HepG2 (cell line): ENCODE measurements at regions not wholly inside any gene's neighbourhood (a gene's known extent, or its start where the extent isn't known, plus 50 kb on each side); places are given as distances from the start of the nearest gene placed in this dataset.

Experiments used
- ASH2L ChIP-seq: fragments of 300-600, 200-600 bp; sonication (generic); IDR thresholded peaks from 2 replicates; pipeline ENCODE4 v1.7.0; 2017; ENCODE audit warnings: low read depth, mild to moderate bottlenecking, moderate library complexity, mixed read lengths, low read length; ENCODE audit not compliant: insufficient read length
- ZFP41 ChIP-seq: sonication (generic); formaldehyde crosslinking; IDR thresholded peaks from 2 replicates; pipeline ENCODE4 v1.4.0; 2020; ENCODE audit warnings: mild to moderate bottlenecking, missing genetic modification reagents, borderline replicate concordance
- ZNF747 ChIP-seq: sonication (generic); formaldehyde crosslinking; IDR thresholded peaks from 2 replicates; pipeline ENCODE4 v1.8.1; 2023; ENCODE audit warnings: missing genetic modification reagents, mild to moderate bottlenecking, borderline replicate concordance
- TF ChIP-seq, protein P1 (sequence below): sonication (generic); formaldehyde crosslinking; IDR thresholded peaks from 2 replicates; pipeline ENCODE4 v1.4.0; 2020; ENCODE audit warnings: mild to moderate bottlenecking, missing genetic modification reagents
- TF ChIP-seq, protein P2 (sequence below): fragments of 450-650 bp; IDR thresholded peaks from 2 replicates; pipeline ENCODE4 v1.6.1; 2016
- TF ChIP-seq, protein P3 (sequence below): sonication (generic); formaldehyde crosslinking; conservative IDR thresholded peaks from 2 replicates; pipeline ENCODE4 v1.8.0; 2022; ENCODE audit warnings: low read depth, missing genetic modification reagents

DNA sequence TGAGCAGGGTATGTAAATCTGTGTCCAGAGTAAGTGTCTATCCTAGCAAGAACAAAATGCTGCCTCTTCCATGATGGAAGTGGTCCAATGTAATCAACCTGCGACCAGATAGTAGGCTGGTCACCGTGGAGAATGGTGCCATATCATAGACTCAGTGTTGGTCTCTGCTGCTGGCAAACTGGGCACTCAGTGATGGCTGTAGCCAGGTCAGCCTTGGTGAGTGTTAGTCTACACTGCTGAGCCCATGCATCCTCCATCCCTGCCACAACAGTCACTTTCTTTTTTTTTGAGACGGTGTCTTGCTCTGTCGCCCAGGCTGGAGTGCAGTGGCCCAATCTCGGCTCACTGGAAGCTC is 69.3 kb downstream of the CHRD start (continued):
- TF ChIP-seq, protein P1, sequence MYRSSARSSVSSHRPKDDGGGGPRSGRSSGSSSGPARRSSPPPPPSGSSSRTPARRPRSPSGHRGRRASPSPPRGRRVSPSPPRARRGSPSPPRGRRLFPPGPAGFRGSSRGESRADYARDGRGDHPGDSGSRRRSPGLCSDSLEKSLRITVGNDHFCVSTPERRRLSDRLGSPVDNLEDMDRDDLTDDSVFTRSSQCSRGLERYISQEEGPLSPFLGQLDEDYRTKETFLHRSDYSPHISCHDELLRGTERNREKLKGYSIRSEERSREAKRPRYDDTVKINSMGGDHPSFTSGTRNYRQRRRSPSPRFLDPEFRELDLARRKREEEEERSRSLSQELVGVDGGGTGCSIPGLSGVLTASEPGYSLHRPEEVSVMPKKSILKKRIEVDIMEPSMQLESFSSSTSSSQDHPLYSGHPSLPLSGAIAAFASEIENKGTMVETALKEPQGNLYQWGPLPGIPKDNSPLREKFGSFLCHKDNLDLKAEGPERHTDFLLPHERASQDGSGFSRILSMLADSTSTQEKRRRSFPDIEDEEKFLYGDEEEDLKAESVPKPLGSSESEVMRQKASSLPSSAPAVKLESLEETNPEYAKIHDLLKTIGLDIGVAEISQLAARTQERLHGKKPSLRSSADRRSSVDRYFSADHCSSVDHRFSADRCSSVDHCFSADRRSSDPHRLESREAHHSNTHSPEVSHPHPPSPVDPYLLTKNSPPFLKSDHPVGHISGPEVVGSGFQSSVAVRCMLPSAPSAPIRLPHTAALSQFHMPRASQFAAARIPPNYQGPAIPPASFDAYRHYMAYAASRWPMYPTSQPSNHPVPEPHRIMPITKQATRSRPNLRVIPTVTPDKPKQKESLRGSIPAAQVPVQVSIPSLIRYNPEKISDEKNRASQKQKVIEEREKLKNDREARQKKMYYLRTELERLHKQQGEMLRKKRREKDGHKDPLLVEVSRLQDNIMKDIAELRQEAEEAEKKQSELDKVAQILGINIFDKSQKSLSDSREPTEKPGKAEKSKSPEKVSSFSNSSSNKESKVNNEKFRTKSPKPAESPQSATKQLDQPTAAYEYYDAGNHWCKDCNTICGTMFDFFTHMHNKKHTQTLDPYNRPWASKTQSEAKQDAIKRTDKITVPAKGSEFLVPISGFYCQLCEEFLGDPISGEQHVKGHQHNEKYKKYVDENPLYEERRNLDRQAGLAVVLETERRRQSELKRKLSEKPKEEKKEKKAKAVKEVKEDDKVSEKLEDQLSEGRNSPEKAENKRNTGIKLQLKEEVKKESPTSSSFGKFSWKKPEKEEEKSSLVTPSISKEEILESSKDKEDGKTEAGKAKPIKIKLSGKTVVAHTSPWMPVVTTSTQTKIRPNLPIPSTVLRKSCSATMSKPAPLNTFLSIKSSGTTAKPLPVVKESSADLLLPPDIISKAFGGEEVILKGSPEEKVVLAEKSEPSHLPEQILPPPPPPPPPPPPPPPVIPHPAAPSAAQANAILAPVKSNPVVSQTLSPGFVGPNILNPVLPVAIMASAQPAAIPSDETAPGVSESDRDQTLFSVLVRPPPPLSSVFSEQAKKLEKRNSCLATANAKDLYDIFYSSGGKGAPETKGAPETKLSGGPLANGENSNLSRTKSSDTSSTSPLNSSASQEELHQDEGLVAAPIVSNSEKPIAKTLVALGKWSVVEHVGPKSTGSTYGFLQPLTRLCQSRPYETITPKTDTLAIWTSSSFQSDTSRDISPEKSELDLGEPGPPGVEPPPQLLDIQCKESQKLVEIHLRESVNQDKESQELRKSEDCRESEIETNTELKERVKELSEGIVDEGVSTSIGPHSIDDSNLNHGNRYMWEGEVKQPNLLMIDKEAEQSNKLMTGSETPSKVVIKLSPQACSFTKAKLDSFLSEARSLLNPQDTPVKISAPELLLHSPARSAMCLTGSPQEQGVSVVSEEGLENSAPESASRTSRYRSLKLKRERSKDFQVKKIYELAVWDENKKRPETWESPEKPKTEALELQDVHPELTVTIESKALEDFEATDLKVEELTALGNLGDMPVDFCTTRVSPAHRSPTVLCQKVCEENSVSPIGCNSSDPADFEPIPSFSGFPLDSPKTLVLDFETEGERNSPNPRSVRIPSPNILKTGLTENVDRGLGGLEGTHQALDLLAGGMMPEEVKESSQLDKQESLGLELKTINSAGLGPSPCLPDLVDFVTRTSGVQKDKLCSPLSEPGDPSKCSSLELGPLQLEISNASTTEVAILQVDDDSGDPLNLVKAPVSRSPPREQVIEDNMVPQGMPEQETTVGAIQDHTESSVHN (CRISPR knock-in tag) = no peak
- TF ChIP-seq ZNF747 (CRISPR knock-in tag) = no peak
- no peak for TF ChIP-seq ZFP41 (CRISPR knock-in tag)
- no peak for TF ChIP-seq ASH2L
- TF ChIP-seq, protein P2, sequence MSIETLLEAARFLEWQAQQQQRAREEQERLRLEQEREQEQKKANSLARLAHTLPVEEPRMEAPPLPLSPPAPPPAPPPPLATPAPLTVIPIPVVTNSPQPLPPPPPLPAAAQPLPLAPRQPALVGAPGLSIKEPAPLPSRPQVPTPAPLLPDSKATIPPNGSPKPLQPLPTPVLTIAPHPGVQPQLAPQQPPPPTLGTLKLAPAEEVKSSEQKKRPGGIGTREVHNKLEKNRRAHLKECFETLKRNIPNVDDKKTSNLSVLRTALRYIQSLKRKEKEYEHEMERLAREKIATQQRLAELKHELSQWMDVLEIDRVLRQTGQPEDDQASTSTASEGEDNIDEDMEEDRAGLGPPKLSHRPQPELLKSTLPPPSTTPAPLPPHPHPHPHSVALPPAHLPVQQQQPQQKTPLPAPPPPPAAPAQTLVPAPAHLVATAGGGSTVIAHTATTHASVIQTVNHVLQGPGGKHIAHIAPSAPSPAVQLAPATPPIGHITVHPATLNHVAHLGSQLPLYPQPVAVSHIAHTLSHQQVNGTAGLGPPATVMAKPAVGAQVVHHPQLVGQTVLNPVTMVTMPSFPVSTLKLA = no peak
- TF ChIP-seq, protein P3, sequence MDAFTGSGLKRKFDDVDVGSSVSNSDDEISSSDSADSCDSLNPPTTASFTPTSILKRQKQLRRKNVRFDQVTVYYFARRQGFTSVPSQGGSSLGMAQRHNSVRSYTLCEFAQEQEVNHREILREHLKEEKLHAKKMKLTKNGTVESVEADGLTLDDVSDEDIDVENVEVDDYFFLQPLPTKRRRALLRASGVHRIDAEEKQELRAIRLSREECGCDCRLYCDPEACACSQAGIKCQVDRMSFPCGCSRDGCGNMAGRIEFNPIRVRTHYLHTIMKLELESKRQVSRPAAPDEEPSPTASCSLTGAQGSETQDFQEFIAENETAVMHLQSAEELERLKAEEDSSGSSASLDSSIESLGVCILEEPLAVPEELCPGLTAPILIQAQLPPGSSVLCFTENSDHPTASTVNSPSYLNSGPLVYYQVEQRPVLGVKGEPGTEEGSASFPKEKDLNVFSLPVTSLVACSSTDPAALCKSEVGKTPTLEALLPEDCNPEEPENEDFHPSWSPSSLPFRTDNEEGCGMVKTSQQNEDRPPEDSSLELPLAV (CRISPR knock-in tag) = no peak
